G401.6 (cell line): ENCODE measurements at regions not wholly inside any gene's neighbourhood (a gene's known extent, or its start where the extent isn't known, plus 50 kb on each side); places are given as distances from the start of the nearest gene placed in this dataset.
"Not testable (repeated sequence)": the region's sequence is repeated elsewhere in the genome, so short reads cannot be mapped to it uniquely, and the experiment has no call there.

Source experiments
- FAIRE-seq: peaks from 2 replicates; lab custom pipeline; 2012; peaks lifted over from hg19 to GRCh38; lab: Jason Lieb, UNC

- FAIRE-seq: no peak
Measured at GRCh38 chr10:2329082-2329481, 591.8 kb upstream of the ADARB2 start.

GRCh38 chr10:2326411-2326810, 589.1 kb upstream of the ADARB2 start:
- FAIRE-seq: no peak

DNA sequence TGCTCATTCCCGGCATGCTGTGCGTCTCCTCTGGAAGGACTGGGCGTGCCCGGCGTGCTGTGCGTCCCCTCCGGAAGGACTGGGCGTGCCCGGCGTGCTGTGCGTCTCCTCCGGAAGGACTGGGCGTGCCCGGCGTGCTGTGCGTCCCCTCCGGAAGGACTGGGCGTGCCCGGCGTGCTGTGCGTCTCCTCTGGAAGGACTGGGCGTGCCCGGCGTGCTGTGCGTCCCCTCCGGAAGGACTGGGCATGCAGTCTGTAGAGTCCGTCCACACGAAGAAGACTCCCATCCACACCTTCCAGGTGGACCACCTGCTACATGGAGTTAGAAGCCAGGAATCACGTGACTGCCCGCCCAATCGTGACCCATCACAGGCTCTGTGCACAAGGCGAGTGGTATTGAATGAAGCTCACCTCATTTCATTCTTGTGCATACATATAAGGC, 577.7 kb upstream of the ADARB2 start:
- FAIRE-seq: not testable (repeated sequence)

- FAIRE-seq: no peak
Measured at GRCh38 chr10:2306081-2306480, 568.8 kb upstream of the ADARB2 start.

- FAIRE-seq: no peak
Measured at GRCh38 chr10:2303169-2303568, 565.8 kb upstream of the ADARB2 start.

DNA sequence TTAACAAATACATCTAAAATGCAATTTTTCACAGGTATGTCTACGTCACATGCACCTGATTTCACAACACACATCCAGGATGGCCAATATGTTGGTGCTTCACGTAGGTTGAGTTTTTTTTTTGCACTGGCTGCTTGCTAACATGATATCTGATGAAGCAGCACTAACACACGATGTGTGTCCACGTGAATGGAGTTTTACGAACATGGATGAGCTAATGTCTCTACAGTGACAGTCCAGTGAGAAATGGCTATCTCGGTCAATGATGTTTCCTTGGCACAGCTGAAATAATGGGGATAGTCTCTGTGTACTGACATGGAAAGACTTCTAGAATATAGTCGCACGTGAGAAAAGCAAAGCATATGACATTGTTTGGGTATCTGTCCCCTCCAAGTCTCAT, 563.9 kb upstream of the ADARB2 start:
- no peak for FAIRE-seq

GRCh38 chr10:2300231-2300630, 562.9 kb upstream of the ADARB2 start:
- FAIRE-seq: no peak

- FAIRE-seq: no peak
Measured at GRCh38 chr10:2296179-2296891, 559.0 kb upstream of the ADARB2 start.

DNA sequence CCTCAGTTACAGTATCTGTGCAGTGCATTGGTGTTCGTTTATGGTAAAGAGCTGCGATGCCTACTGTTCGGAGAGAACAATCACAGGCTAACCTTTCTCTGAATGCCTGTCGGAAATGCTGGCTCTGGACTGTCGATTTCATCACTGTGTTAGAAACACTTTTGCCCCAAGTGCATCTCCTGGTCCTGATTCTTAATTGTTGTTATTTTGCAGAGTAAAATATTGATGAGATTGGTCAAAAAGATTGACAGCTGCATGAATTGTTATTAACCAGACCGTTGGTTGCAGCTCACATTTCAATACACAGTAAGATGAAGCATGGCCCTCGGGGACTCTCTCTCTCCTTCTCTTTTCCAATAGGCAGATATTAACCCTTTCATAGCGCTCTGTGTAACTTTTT, 557.4 kb upstream of the ADARB2 start:
- no peak for FAIRE-seq

GRCh38 chr10:2284071-2284470, 546.7 kb upstream of the ADARB2 start:
- FAIRE-seq: no peak

- no peak for FAIRE-seq
Measured at GRCh38 chr10:2282202-2282601, 544.9 kb upstream of the ADARB2 start.

- FAIRE-seq: no peak
Measured at GRCh38 chr10:2280713-2281300, 543.5 kb upstream of the ADARB2 start.

GRCh38 chr10:2279711-2280110, 542.4 kb upstream of the ADARB2 start:
- FAIRE-seq: no peak

GRCh38 chr10:2278363-2278762, 541.0 kb upstream of the ADARB2 start:
- no peak for FAIRE-seq

DNA sequence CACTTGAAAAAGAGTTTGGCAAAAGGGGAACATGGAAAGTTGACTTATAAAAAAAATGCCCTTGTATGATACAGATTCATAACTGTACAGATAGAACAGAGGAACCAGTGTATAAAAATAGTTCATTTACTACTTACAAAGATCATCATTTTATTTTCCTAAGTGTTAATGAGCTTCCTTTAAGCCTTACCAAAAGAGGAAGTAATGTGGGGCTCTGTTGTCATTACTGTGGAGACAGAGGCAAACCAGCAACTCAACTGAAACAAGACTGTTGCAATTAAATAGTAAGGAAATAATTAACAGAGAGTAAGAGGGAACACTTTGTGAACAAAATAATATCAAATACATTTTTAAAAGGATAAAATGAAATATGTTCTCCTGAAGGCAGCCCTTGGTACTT, 526.2 kb upstream of the ADARB2 start:
- no peak for FAIRE-seq

DNA sequence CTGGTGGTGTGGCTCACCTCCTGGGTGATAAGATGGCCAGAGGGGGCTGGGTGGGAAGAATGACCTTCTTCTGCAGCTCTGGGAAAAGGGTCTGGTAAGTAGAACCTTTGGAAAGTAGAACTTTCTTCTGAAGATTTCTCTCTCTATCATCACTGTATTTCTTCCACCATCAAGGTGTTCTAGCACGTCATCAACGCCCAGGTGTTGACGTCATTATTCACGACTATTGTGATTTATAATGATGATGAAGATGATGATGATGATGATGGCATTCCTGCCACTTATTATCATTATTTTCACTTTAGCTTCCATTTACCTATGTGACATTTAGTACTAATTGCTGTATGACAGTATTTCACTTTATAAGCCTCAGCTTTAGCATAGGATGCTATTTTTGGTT, 525.6 kb upstream of the ADARB2 start:
- no peak for FAIRE-seq

DNA sequence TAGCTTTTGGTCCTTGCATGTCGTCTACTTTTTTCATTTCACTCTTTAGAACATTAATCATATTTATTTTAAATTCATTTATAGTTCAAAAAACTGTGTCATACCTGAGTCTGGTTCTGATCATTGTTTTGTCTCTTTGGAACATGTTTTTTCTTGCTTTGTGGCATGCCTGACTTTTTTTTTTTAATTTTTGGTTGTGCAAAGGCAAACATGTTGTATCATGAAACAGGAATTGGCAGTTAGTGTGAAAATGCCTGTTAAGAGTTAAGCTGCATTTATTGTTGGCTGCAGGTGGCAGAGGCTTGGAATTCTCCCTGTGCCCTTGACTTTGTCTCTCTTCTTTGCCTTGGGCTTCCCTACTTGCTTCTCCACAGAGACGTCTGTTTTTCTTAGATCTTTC, 525.0 kb upstream of the ADARB2 start:
- FAIRE-seq: no peak

- no peak for FAIRE-seq
Measured at GRCh38 chr10:2256241-2256640, 518.9 kb upstream of the ADARB2 start.

GRCh38 chr10:2252096-2252495, 514.8 kb upstream of the ADARB2 start:
- FAIRE-seq: no peak

DNA sequence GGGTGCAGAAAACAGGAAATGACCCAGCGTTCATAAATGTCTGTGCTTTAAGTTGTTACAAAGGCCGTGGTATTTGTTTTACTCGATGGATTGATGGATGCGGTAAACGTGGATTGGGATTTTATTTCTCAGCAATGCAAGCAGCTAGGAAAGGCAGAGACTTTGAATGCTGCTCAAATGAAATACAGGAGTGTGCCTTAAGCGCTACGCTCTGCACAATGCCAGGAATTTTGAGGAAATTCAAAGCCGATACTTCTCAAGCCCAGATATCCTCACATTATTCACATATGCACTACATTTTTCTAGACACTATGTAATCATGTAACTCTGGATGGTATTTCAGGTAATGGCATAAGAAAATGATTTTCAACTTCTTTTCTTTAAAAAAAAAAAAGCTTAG, 514.3 kb upstream of the ADARB2 start:
- FAIRE-seq: no peak

GRCh38 chr10:2246747-2247146, 509.4 kb upstream of the ADARB2 start:
- no peak for FAIRE-seq

DNA sequence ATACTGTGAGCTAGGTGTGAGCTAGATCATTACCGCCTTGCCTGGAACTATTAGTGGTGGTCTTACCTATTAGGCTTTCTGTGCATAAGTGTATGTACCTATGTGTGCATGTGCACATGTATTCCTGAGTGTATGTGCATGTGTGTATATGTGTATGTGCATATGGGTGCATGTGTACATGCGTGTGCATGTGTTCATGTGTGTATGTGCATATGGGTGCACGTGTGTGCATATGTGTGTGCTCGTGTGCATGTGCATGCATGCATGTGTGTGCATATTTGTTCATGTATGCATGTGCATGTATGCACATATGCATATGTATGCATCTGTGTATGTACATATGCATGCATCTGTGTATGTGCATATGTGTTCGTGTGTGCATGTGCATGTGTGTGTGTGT, 508.3 kb upstream of the ADARB2 start:
- FAIRE-seq: no peak

DNA sequence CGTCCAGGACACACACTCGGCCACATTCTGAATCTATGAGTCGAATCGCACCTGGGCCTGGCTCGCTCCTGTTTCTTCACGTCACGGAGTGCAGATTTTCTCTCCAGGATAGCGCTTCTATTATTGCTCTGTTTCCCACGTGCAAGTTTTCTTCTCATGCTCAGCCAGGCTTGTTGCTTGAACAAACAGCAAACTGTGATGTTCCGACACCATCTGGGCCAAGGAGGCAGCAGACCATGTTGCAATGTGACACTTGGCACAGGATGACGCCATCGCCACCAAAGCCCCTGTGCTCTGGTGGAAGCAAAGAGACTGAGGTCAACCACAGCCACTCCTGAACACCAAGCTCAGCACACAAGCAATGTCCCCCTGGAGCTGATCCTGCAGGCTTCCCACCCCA, 507.1 kb upstream of the ADARB2 start:
- no peak for FAIRE-seq

GRCh38 chr10:2236876-2237275, 499.6 kb upstream of the ADARB2 start:
- no peak for FAIRE-seq
